ENCODE measurements at regions not wholly inside any gene's neighbourhood (a gene's known extent, or its start where the extent isn't known, plus 50 kb on each side); places are given as distances from the start of the nearest gene placed in this dataset.

DNA sequence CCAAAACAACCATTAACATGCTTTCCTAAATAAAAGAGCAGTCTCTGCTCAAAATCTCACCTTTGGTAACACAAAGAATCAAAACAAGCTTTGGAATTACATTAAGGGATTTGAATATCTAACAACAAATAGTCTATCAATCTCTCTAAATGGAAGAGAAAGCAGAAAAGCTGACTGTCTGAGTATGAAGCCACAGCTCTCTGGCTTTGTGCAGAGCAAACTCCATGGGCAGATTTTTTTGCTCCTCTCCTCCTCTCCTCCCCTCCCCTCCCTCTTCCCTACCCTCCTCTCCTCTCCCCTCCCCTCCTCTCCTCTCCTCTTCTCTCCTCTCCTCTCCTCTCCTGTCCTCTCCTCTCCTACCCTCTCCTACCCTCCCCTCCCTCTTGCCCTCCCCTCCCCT, 329.5 kb upstream of the ETAA1 start:
- DNase-seq: no peak
- no peak overlapping the region for H3K27ac ChIP-seq
- no peaks in the 10 kb centered on the region for H3K9me3 ChIP-seq
- H3K4me3 ChIP-seq: no peak overlapping the region
- TF ChIP-seq, protein P1, sequence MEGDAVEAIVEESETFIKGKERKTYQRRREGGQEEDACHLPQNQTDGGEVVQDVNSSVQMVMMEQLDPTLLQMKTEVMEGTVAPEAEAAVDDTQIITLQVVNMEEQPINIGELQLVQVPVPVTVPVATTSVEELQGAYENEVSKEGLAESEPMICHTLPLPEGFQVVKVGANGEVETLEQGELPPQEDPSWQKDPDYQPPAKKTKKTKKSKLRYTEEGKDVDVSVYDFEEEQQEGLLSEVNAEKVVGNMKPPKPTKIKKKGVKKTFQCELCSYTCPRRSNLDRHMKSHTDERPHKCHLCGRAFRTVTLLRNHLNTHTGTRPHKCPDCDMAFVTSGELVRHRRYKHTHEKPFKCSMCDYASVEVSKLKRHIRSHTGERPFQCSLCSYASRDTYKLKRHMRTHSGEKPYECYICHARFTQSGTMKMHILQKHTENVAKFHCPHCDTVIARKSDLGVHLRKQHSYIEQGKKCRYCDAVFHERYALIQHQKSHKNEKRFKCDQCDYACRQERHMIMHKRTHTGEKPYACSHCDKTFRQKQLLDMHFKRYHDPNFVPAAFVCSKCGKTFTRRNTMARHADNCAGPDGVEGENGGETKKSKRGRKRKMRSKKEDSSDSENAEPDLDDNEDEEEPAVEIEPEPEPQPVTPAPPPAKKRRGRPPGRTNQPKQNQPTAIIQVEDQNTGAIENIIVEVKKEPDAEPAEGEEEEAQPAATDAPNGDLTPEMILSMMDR (IDR thresholded peaks at IDR 0.05): no peak
- no peaks in the 10 kb centered on the region for H3K4me1 ChIP-seq
- H3K27me3 ChIP-seq: no peaks in the 10 kb centered on the region
- intact Hi-C loops (cut with DNase I; ENCODE audit: low total_unique reads): no loop called here
- no peaks in the 10 kb centered on the region for H3K36me3 ChIP-seq

DNA sequence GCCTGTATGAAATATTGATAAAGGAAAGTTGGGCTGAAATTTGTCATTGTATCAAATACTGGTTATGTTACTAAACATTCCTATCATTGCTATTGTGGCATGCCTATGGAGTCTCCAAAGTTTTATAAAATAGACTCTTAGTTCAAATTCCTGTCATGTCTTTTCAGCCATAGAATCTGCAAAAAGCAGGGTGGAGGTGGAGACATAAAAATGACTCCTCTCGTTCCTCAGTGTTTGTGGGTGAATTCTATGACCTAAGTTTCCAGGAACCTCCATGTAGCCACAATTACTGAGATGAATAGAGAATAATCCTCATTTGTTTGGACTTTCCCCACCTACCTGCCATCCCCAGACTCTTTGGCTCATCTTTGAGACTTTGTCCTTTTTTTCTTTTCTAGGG, 326.3 kb upstream of the ETAA1 start:
- intact Hi-C loops (cut with DNase I; ENCODE audit: low total_unique reads): no loop called here
- H3K9me3 ChIP-seq: no peaks in the 10 kb centered on the region
- no peak for DNase-seq
- TF ChIP-seq, protein P1 (IDR thresholded peaks at IDR 0.05): no peak
- no peaks in the 10 kb centered on the region for H3K36me3 ChIP-seq
- no peaks in the 10 kb centered on the region for H3K27me3 ChIP-seq
- H3K27ac ChIP-seq: no peak overlapping the region
- H3K4me3 ChIP-seq: no peak overlapping the region
- H3K4me1 ChIP-seq: no peaks in the 10 kb centered on the region

DNA sequence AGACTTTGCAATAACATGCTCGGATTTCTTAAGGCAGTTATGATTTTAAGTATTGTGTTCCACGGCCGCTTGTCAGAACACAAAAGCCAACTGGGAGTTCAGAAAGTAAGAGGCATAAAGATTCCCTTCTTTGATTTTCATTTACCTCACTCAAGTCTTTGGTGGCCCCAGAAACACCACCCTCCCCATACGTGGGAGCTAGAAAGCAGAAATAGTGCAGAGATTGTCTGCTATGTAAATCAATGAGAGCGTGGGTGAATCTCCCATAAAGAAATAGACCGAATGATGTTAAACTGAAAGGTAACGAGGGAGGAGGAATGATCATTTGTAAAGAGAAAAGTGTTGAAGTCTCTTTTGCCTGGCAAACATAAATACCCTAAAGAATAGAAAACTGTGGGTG, 322.1 kb upstream of the ETAA1 start:
- DNase-seq: no peak
- Histone ChIP-seq H3K27ac (no peak overlapping the region), H3K27me3 (no peaks in the 10 kb centered on the region), H3K4me3 (no peak overlapping the region), H3K9me3 (no peaks in the 10 kb centered on the region), H3K36me3 (no peaks in the 10 kb centered on the region), H3K4me1 (no peaks in the 10 kb centered on the region)
- intact Hi-C loops (cut with DNase I; ENCODE audit: low total_unique reads): no loop called here
- TF ChIP-seq, protein P1 (IDR thresholded peaks at IDR 0.05): no peak

DNA sequence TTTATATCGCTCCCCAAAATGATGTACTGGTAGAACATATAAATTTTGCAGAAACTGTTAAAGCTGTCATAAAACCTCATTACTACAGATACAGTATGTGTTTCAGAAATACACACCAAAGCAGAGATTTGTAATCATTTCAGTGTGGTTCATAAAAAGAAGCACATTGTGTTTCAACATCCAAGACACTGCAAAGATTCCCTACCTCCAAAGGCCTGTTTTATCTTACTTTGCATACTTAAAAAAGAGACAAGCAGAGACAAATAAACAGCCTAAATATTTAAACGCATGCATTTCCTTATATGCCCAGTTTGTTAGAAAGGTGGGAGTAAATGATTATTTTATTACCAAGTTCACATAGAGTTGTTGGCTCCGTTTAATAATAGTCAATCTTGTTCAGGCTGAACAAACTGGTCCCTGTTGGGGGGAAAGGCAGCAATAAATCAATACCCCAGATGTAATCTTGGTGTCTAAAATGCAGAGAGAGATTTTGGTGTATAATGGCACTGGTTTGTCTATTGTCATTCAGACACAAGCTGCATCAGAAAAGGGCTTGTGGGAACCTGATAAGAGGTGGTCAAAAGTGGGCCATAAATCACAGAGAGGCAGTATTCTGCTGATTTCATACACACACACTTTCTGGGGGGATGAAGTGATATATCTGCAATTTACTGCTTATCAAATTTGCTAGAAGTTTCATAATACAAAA, 321.4 kb upstream of the ETAA1 start:
- Histone ChIP-seq H3K27me3 (no peaks in the 10 kb centered on the region), H3K9me3 (peaks cover 0 to 5% (median 0%) of the 10 kb centered on the region in 3 donors), H3K27ac (no peak overlapping the region), H3K4me3 (no peak overlapping the region), H3K36me3 (no peaks in the 10 kb centered on the region), H3K4me1 (no peaks in the 10 kb centered on the region)
- intact Hi-C loops (cut with DNase I; ENCODE audit: low total_unique reads): no loop called here
- TF ChIP-seq, protein P1 (IDR thresholded peaks at IDR 0.05): no peak
- no peak for DNase-seq

DNA sequence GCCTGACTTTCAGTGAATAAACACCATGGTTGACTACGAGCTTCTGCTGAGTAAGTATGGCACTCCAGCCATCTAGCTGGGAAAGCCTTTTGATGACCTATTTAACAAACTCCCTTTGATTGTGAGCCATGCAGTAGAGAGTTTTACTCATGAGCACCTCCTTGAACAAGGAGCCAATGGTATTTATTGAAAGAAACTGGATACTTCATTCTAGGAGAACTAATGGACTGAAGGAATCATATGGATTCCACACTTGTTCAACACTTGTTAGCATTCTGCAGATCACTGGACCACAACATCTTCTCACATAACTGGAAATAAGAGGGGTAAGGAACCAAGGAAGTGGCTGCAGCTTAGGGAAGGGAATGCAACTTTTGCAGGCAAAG, 320.9 kb upstream of the ETAA1 start:
- H3K4me1 ChIP-seq: no peaks in the 10 kb centered on the region
- no peak for DNase-seq
- H3K27me3 ChIP-seq: no peaks in the 10 kb centered on the region
- H3K9me3 ChIP-seq: peaks cover 0 to 5% (median 0%) of the 10 kb centered on the region in 3 donors
- no peaks in the 10 kb centered on the region for H3K36me3 ChIP-seq
- no peak overlapping the region for H3K27ac ChIP-seq
- H3K4me3 ChIP-seq: no peak overlapping the region
- TF ChIP-seq, protein P1 (IDR thresholded peaks at IDR 0.05): no peak
- intact Hi-C loops (cut with DNase I; ENCODE audit: low total_unique reads): no loop called here

DNA sequence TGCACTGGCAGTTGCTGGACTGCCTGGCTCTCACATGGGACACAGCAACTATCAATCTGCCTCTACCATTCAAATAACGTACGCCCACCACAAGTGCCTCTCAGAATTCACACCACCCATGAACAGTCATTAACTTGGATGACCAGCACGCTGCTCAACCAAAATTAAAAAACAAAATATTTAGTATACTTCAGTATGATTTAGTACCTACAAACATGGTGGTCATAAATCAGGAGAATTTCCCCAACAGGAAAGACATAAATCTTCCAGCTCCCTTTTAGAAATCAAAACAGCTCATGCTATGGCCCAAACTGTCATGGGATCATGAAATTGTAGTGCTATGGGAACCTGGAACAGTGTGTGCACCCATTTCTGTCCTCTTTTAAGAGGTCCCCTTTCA, 317.4 kb upstream of the ETAA1 start:
- intact Hi-C loops (cut with DNase I; ENCODE audit: low total_unique reads): no loop called here
- no peak overlapping the region for H3K4me3 ChIP-seq
- H3K27me3 ChIP-seq: no peaks in the 10 kb centered on the region
- TF ChIP-seq, protein P1 (IDR thresholded peaks at IDR 0.05): no peak
- H3K9me3 ChIP-seq: peaks cover 0 to 5% (median 0%) of the 10 kb centered on the region in 3 donors
- peaks cover 0 to 7% (median 0%) of the 10 kb centered on the region in 4 donors for H3K4me1 ChIP-seq
- H3K27ac ChIP-seq: no peak overlapping the region
- H3K36me3 ChIP-seq: no peaks in the 10 kb centered on the region
- no peak for DNase-seq

All from tibial artery (tissue), 4 donors.